IPS-NIHi7 (cell line): ENCODE measurements at regions not wholly inside any gene's neighbourhood (a gene's known extent, or its start where the extent isn't known, plus 50 kb on each side); places are given as distances from the start of the nearest gene placed in this dataset.
A peak's percentile ranks its signal among the peaks of the same experiment; 100 is the strongest.

Experiments used
- DNase-seq: peaks from one replicate; pipeline ENCODE4 v3.0.0; 2012; ENCODE audit warnings: mixed read lengths; ENCODE audit errors: extremely low spot score

DNA sequence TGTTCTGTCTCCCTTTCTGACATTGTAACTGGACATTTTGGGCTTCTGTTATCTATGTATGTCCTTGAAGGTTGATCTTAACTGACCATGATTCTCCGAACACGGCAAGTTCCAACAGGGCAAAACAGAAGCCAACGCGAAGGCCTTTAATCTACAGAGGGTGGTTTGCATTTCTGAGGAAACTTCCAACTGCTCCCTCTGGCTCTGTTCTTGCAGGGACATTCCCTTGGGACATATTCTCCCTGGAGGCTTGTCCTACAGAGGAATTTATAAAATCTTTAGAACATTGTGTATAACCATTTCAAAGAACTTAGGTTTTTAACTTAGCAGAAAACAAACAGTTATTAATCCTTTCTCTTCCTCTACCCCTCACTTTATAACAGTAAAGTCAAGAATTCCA, 189.0 kb upstream of the CDYL start:
- DNase-seq: no peak

DNA sequence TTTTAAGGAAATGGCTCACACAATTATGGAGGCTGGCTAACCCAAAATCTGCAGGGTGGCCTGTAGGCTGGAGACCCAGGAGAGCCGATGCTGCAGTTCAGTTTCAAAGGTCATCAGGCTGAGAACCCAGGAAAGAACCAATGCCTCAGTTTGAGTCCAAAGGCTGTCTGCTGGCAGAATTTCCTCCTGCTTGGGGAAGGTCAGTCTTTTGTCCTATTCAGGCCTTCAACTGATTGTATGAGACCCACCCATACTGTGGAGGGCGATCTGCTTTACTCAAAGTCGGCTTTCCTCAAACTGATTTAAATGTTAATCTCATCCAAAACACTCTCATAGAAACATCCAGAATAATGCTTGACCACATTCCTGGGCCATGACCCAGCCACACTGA, 189.7 kb upstream of the CDYL start:
- no peak for DNase-seq

GRCh38 chr6:4585682-4586468, 190.3 kb upstream of the CDYL start:
- no peak for DNase-seq

DNA sequence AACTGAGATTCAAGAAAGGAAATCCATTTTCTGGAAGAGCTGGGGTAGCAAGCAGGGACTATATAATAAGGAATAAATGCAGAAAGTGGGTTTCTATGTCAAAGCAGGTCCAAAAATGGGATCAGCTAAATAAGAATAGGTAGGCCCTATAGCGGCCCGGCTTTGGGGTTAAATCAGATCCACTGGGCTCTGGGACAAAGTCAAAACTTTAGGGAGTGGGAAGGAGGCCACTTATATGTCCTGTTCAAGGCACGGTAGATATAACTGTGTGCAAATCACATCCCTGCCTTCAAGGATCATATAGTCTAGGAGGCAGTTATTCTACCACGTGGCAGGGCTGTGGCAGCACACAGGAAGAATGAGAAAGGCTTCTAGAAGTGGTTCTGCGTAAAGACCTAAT, 191.4 kb upstream of the CDYL start:
- DNase-seq: no peak

- DNase-seq: no peak
Observed at GRCh38 chr6:4582506-4583417, 193.4 kb upstream of the CDYL start.

- peak; percentile 31 for DNase-seq
Observed at GRCh38 chr6:4581468-4582385, 194.5 kb upstream of the CDYL start.

DNA sequence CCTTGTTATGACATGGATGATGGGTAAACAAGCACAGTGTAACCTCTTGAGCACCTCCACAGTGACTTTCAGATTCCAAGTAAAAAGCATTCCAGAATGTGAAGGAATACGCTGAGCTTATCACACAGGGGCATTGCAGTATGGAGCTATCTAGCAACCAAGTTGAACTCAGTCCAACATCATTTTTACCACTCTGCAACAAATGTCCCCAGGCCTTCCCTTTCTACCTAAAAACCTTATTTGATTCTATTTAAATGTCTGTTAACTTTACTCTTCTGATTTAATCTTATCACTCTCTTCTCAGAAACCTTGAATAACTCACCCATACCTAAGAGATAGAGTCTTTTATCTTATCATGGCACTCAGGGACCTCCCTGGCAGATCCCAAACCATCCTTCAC, 195.8 kb upstream of the CDYL start:
- DNase-seq: no peak

- no peak for DNase-seq
Observed at GRCh38 chr6:4577406-4577805, 198.8 kb upstream of the CDYL start.

- no peak for DNase-seq
Observed at GRCh38 chr6:4575714-4576113, 200.5 kb upstream of the CDYL start.

GRCh38 chr6:4574007-4574406, 202.2 kb upstream of the CDYL start:
- DNase-seq: no peak

DNA sequence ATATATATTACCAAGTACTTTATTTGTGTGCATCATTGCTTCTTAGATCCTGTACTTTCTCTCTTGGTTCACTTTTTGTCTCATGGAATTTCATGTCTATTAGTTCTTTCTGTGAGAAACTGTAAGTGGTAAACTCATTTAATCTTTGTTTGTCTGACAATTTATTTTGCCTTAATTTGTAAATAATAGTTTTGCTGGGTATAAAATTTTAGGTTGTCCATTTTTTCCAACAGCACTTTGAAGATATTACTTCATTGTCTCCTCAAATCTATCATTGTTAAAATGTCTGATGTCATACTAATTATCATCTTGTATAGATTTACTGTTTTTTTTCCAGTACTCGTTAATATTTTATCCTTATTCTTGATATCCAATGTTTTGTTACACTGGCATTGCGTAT, 205.2 kb upstream of the CDYL start:
- DNase-seq: no peak

DNA sequence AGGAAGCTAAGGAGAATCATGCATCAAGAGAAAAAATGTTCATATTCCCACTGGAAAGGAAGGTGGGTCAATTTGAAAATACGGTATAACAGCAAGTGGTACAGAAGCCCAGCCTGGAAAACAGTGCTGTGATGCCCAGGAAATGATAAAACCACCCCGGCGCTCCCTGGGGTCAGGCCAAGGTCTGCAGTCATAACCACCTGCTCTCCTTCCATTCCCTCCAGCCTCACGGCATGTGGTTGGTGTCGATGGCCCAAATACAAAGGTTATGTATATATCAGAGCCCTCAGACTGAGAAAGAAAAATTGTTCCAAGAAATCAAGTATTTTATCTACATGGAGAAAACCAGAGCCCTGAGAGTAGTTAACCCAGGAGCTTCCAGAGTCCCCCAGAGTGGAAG, 208.1 kb upstream of the CDYL start:
- DNase-seq: no peak

DNA sequence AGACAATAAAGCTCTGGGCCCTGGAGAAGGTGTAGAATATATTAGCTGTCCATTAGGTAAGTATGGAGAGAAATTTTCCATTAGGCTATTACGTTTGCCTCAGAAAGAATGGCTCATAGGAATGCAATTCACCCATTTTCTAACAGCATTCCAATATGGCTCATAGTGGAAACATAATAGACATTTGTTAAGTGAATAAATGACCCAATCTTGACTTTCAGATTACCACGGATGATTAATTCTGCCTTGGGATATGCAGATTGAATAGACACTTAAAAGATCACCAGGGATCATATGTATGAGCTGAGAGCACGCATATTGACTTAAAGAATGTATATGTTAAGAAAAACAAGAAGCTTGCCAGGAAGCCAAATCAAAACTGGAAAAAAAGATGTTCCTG, 209.1 kb upstream of the CDYL start:
- no peak for DNase-seq

GRCh38 chr6:4565301-4566250, 210.6 kb upstream of the CDYL start:
- DNase-seq: no peak

DNA sequence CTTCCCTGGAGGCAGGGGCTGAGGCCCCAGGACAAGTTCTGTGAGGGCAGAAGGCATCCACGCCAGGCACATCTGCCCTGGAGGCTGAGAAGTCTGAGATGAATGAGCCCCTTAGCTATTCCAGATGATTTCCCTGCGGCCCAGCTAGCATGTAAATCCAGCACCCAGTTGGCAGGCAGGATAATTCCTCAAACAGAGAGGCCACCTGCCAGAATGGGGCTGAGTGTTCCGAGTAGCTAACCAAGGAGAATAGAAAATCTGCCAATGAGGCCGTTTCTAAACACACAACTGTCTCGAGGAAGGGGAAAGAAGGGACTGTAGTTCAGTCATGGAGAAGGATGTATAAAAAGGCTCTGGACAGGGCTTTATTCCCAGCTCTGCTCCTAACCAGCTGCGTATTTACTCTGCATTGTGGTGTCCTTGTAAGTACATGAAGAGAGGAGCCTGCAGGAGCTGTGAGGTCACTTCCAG, 211.4 kb upstream of the CDYL start:
- no peak for DNase-seq

- DNase-seq: no peak
Observed at GRCh38 chr6:4563877-4564276, 212.3 kb upstream of the CDYL start.

DNA sequence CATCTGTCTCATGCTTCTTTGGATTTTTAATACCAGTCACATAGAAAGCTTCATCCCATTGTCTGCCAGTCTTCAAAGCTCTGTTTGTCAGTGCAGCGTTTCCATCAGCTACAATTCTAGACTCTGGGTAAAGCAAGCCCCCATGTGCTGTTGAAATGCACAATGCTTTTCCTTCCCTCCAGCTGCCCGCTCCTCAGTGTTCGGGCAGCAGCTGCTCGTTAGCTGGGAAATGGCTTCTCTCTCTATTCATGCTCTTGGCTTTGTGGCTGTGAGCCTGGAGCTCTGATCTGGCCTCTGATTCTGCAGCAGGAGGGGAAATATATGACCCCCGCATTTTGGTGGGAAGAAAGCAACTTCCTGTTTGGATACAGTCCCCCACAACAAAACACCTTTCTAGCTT, 213.0 kb upstream of the CDYL start:
- DNase-seq: no peak

- DNase-seq: no peak
Observed at GRCh38 chr6:4561773-4562400, 214.3 kb upstream of the CDYL start.

DNA sequence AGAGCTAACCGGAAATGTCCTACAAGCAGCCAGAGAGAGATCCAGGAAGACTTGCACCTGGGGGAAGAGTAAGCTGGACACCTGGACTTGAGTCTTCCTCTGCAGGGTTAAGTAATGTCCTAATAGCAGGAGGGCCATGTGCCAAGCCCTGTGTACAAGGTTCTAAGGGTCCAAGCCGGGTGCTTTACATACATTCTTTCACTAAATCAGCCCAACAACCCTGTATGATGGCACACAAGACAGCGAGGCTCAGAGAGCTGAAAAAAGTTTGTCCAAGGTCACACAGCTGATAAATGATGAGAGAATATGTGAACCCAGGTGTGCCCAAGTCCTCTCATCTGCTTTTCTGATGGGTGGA, 215.1 kb upstream of the CDYL start:
- no peak for DNase-seq
